Fibroblast of skin of right biceps (primary cell): ENCODE measurements at regions not wholly inside any gene's neighbourhood (a gene's known extent, or its start where the extent isn't known, plus 50 kb on each side); places are given as distances from the start of the nearest gene placed in this dataset.
A peak's percentile ranks its signal among the peaks of the same experiment; 100 is the strongest.

Experiments used
- DNase-seq: peaks from one replicate; pipeline ENCODE4 v3.0.0-alpha.2; 2013

DNA sequence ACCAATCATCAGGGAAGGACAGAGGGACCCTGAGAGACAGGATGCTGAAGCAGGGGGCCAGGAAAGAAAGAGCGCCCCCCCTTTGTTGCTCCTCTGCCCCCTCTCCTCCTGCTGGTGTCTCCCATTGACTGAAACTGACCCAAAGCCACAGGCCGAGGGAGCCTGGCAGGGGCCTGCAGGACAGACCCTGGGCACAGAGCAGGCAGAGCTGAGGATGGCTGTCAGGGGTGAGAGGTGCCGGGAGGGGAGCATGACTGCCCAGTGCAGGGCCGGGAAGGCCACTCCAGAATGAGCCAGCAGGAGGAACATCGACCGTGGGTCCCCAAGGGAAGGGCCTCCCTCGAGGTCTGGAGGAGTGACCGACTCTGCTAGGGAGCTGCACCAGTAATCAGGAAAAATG lies 427.8 kb downstream of the PREX1 start:
- no peak for DNase-seq

DNA sequence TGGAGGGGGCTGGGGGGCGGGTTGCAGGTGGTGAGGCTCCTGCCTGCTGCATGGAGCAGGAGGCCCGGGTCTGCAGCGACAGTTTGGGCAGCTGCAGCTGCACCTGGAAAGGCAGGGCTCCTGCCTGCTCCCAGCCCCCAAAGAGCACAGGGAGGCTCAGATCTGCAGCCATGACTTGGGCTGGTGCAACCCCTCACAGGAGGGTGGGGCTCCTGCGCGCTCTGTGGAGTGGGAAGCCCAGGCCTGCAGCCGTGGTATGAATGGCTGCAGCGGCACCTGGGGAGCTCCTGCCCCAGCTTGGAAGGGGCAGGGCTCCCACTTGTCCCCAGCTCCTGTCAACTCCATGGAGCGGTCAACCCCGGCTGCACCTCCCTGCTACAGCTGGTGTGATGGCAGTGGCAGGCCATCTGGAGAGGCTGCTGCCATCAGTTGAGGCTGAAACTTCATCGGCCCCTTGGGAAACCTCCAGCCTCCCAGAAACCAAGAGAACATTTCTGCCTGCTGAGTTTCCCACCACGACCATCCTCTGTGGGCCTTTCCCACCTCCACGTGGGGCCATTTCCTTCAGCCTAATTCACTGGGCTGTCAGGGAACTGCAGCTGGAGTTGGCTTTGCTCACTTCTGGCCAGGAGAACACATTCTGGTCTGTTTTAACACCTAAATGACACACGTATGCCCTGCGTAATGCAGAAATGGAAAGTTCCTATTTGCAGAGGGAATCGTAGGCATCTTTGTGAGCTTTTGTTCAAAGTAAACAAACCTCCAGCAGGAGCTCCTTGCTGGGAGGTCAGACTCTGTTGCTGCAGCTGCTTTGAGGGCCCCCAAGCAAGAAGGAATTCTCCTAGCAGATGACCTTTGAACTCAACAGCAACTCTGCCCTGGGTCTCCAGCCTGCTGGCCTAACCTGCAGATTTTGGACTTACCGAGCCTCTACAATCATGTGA lies 429.0 kb downstream of the PREX1 start:
- DNase-seq = peak; percentile 11

DNA sequence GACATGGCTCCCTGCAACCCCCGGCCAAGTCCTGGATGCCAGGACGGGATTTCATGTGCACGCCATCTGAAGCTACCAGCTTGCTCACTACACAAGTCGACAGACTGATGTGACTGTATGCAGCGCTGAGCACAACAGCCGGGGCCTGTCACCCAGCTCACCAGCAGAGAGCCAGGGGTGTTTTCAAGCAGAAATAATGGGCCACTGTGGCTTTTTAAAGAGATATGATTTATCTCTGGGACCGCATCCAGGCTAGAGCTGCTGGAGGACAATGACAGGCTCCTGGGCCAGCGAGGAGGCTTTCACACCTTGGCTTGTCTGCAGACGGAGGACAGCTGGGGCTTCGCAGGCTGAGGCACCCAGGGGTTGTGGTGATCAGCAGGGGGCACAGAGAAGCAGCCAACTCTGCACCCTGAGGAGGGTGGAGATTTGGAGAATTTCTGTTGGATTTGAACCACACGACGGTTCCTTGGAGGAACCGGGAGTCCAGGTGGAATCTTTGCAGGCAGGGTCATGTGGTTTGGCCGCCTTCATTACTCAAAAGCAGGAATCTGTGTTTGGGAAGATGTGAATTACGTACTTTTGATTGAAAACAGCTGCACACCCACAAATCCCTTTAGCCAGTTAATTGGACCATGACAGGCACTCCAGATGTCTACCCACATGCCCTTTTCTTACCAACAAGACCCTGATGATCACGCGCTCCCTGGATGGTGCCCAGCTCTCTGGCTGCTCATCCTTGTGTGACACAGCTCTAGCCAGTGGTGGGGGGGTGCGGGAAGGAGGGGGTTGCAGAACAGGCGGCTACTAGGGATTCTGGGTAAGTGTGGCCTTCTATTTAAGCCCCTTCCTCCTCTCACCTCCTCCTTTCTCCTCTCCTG lies 430.6 kb downstream of the PREX1 start:
- DNase-seq = peak; percentile 46

DNA sequence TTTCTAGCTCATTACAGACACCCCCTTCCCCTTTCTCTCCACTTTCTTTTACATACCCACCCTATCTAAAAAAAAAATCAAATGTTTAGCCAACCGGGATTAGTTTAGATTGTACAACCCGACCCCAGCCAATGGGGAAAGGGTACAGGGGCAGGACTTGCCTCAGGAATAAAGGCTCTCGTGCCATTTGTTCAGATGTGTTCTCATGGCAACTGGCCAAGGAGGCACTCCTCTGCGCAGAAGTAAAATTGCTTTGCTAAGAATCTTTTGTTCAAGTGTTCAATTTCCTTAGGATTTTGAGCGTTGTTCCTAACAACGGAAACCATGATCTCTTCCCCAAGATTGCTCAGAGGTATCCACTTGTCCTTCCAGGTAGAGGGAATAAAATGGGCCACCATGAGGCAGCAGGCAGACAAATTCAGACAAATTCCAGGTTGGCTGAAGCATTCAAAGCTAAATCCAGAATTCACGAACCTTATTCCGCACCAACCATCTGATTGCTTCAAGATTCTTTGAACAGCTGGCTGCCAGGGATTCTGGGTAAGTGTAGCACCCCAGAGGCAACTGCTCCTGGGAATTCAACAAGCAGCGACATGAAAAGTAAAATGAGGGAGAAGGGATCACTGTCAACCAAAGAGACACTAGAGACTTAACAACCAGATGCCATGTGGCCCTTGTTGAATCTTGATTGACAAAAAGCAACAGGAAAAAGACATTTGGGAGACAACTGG lies 431.8 kb downstream of the PREX1 start:
- DNase-seq = no peak

DNA sequence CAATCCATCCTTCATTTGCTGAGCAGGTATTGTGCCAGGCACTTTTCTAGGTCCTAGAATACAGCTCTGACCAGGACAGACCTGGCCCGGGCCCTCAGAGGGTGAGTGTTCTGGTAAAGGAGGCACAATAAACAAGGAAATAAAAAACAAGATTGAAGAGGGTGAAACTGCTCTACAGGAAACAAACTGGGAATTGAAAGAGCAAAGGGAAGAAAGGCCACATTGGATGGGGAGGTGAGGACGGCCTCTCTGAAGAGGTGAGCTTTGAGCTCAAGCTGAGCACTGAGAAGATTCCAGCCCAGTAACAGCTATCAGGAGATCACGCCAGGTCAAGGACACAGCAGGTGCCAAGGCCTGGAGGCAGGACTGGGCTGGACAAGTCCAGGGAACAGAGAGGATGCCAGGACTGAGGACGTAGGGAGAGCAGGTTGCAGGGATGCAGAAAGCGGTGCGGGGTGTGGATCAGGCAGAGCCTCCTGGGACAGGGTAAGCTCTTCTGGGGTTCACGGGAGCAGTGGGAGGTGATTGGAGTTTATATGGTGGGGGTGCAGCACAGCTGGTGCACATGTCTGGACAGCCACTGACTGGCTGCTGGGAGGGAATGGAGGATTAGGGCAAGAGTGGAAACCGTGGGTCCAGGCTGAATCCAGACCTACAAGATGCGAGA lies 433.3 kb downstream of the PREX1 start:
- DNase-seq = no peak

DNA sequence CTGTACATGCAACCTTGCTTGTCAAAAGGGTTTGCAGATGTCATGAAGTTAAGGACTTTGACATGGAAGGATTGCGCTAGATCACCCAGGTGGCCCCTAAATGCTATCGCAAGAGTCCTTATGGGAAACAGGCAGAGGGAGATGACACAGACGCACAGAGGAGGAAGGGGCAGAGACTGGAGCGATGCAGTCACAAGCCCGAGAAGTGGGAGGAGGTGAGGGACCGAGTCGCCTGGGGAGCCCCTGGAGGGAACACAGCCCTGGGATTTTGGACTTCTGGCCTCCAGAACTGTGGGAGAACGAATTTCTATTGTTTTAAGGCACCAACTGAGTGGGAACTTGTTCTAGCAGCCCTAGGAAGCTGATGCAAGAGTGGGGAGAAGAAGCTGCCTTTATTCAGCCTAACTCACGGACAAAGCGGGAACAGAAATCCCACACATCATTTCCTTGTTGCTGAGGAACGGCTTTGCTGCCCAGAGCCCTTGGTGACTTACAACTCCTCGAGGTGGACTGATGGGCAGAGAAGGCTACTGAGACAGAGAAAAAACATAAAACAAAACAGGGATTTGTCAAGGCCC lies 434.0 kb downstream of the PREX1 start:
- no peak for DNase-seq

DNA sequence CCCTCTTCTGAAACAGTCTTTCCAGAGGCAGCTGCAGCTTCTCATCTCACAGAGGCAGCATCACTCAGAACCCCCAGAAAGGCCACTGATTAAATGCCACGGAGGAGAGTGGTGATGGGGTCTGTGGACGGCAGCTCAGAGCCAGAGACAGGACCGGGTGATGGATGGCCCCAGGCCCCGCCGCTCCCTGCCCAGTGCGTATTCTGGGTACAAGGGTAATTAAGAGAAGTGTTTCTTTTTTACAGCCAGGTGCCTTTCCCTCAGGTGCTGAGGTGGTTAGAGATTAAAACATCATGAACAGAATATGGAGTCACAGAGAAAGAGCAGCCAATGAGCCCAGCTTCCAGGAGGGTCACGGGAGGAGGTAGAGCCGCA lies 434.5 kb downstream of the PREX1 start:
- no peak for DNase-seq

DNA sequence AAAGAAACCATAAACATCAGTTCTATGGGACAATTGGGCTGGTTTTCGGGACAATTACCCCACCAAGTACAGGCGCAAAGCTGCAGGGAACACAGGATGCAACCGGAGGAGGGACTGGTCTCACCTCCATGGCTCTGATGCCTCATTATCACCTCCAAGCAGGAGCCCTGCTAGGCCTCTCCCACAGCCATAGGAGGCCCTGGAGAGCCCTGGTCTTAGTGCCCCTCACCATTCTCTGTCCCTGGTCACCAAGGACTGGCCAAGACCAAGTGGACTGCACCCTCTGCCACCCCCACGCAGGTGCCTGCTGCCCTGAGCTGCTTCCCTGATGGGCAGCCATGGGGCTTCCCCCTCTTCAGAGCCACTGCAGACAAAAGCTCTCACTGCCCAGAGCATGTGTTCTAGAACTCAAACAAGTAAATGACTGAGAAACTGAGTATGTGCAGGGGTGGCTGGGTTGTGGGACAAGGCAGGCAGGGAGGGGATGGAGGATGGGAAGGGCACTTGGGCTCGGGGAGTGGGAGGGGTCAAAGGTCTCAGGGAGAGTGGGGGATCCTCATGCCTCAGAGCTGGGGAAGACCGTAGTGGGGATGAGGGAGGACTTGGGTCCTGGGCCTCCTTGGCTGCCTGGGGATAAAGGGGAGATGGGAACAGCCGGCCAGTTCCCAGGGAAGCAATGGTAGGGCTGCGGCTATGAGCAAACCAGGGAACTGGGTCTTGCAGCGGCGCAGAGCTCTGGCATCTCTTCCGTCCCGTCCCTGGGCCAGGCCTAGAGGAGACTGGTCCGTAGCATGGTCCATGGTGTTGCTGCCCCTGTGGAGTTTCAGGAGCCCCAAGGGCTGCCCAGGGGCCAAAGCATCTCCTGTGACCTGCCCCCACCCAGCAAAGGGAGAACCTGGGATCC lies 435.1 kb downstream of the PREX1 start:
- DNase-seq = no peak

DNA sequence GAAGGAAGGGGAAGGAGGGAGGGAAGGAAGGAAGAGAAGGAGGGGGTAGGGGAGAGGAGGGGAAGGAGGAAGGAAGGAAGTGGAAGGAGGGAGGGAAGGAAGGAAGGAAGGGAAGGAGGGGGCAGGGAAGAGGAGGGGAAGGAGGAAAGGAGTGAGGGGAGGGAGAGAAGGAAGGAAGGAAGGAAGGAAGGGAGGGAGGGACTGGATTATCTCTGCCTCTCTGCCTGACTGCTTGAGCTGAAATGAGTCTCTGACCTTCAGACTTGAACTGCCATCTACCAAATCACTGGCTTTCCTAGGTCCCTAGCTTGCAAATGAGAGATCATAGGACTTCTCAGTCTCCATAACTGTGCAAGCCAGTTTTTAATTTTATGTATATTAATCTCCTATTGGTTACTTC lies 436.8 kb downstream of the PREX1 start:
- no peak for DNase-seq

DNA sequence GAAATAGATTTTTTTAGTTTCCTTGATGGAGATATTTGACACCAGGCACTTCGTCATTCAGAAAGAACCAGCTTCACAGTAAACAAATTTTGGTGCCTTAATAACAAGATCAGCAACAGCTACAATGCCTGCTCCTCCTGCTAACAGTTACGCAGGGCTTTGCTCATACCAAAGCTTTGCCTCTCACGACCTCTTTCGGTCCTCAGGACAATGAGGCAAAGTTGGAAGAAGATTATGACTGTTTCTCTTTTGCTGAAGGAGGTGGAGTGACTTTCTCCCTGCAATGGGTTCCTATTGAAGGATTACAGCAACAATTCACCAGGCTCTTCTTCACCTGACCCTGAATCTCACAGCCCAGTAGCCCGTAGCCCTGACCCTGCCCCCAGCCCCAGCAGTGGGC lies 440.1 kb downstream of the PREX1 start:
- no peak for DNase-seq

DNA sequence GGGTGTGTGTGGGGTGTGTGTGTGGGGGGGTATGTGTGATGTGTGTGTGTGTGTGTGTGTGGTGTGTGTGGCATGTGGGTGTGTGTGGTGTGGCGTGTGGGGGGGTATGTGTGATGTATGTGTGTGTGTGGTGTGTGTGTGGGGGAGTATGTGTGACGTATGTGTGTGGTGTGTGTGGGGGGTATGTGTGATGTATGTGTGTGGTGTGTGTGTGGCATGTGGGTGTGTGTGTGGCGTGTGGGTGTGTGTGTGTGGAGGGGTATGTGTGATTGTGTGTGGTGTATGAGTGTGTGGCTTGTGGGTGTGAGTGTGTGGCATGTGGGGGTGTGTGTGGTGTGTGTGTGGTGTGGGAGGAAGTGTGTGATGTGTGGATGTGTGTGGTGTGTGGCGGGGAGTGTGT lies 442.3 kb downstream of the PREX1 start:
- DNase-seq = no peak

DNA sequence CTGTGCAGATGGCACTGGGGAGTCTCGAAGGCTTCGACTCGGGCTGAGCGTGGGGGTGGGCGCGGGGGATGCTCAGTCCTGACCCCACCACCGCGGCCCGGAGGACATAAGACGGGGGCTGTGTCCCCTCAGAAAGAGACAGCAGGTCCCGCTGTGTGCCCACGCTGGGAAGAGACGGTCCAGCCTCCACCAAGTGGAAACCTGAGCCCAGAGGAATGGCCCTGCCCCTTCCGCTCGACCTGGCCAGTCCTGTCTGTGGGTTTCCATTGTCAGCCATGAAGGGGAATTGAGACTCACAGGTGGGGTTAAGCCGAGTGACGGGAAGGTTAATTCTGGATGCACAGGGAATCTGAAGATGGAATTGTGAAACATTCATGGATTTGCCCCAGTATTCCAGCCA lies 442.7 kb downstream of the PREX1 start:
- no peak for DNase-seq

DNA sequence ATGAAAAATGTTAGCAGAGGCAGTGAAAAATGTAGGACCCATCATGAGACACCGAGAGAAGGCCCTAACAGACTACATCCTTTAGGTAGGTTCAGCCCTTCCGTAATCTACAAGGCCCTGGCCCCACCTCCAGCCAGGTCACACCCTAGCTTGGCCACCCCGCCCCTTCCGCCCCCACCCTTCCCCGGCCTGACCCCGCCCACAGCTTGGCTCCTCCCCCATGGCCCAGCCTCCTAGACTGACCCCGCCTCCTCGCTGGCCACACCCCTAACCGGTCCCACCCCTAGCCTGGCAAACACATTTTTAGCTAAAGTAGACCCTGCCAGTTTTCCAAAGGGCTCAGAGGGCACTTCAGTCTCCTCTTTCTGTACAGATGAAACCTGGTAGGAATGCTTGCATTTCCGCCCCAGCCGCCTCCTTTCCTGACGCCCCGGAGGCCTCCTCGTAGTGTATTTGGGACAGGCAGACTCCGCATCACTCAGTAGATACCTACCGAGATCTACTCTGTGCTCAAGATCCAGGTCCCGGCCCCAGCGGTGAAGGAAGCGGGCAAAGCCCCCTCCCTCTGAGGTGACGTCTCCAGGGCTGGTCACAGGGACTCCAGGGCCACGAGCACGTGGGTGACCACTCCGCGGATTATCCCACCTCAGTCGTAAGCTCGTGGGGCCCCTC lies 443.5 kb downstream of the PREX1 start:
- DNase-seq = no peak

DNA sequence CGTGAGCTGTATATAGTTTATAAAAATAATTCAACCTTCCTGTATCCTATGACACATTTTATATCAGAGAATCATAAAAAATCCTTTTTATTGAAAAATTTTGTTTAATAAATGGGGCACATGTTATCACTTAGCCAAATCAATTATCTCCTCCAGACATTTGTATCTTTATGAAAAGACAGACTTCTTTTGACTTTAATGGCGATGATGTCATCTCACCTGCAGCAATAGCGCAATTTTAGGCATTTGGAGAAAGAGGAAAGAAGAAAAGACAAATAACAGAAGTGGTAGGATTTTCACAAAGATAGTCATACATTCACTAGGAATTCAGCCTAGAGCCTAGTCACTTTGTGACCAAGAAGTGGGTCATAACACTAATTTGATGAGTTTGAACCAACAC lies 444.5 kb downstream of the PREX1 start:
- DNase-seq = no peak

DNA sequence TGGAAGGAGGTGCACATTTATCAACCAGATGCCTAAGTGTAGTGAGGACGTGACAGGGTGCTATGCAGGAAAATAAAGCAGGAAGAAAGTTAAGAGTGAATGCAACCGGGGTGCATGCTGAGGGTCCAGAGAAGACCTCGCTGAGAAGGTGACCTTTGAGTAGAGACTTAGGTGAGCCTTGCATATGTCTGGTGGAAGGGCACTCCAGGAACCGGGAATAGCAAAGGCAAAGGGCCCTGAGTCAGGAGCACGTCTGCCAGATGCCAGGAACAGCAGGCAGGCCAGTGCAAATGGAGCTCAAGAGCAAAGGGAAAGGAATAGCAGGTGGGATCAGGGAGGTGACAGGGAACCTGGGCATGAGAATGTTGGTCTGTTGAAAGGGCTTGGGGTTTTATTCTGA lies 445.5 kb downstream of the PREX1 start:
- no peak for DNase-seq

DNA sequence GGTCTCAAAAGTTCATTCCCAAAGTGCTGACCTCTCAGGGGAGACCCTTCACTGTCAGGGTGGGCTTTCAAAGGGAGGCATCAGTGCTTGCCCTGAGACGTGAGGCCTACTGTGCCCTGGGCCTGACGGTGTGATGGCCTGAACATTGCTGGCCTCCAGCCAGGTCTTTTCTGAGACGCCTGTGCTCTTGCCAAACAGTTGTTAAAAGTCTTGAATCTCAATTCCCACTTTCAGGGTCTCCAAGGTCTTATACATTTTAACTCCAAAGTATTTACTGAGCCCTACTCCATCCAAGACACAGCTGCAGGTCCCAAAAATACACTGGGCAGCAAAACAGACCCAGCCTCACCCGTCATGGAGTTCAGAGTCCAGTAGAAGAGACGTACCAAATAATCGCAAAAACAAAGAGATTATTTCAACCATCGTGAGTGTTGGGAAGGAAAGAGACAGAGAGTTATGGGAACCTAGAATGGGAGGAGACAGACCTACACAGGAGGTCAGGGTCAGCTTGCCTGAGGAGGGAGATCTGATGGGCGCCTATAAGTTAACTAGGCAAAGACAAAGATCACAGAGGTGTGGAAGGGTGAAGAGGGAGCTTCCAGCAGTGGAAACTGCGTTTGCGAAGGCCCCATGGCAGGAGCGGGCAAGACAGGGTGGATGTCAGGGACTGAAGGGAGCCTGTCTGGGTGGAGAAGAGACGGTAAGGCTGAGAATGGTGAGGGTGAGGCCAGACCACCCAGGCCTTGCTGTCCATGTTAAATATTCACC lies 446.3 kb downstream of the PREX1 start:
- no peak for DNase-seq

DNA sequence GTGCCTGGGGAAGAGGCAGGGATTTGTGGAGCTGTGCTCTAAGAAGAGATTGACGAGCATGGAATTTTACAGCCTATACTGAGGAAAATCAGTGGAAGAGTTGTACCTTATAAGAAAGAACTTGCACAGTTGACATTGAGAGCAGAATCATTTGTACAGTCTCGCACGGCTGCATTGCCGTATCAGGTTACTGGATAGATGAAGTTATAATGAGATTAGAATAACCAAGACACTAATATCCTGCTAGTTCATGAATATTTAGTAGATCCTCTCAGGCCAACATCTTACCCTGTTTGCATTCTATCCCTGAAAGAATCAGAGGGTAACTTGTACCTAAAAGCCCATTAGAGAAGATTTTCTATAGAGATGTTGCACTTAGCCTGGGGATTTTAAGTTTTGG lies 447.1 kb downstream of the PREX1 start:
- no peak for DNase-seq

DNA sequence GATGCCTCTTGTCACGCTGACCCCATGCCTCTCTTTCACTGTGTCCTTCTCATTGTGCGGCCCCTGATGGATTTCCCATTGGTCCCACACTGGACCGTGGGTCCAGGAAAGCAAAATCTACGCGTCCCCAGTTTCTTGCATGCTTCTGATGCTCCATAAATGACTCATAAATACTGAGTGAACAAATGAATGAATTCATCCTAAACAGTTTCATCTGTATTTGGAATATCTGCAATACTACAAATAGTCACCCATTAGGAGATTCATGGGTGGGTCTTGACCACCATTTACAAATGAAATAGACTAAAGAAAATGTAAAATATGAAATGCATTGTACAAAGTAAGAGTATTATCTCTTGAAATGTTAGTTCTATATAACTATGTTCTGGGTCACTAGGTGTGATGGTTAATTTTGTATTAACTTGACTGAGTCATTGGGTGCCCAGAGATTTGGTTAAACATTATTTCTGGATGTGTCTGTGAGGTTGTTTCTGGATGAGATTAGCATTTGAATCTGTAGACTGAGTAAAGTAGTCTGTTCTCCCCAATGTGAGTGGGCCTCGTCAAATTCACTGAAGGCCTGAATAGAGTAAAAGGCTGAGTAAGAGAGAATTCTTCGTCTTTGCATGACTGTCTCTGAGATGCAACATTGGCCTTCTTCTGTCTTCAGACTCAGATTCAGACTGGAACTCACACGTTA lies 448.7 kb downstream of the PREX1 start:
- no peak for DNase-seq

DNA sequence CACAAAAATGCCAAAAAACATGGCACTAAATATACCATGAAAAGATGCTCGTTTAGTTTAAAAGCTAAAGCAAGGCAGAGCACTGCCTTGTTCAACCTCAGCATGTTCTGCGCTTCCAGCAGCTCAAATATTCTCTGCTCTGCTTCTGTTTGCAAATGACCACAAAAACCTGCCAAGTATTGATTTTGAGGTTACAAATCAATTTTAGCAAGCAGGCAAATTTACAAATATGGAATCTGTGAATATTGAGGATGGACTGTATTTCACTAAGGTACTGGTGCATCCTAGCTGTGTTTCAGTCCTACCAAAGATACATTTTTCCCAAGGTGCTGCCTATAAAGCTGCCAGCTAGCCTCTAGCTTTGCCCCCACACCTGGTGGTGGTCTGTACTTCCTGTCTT lies 449.9 kb downstream of the PREX1 start:
- DNase-seq = no peak
